NCI-H2081 (cell line): ENCODE measurements at regions not wholly inside any gene's neighbourhood (a gene's known extent, or its start where the extent isn't known, plus 50 kb on each side); places are given as distances from the start of the nearest gene placed in this dataset.
"Not testable (repeated sequence)": the region's sequence is repeated elsewhere in the genome, so short reads cannot be mapped to it uniquely, and the experiment has no call there.

Experiments
- DNase-seq, 2 experiments: peaks; one replicate each; lab custom pipeline; 2025; lab: John Stamatoyannopoulos, UW

- peak in 1 of 2 experiments; percentile 7 for DNase-seq
Measured at GRCh38 chr5:107772418-107773310, 101.9 kb upstream of the EFNA5 start.

GRCh38 chr5:107771926-107772325 is 101.2 kb upstream of the EFNA5 start:
- DNase-seq = no peak

- no peak for DNase-seq
Measured at GRCh38 chr5:107770051-107770450, 99.3 kb upstream of the EFNA5 start.

- DNase-seq = no peak
Measured at GRCh38 chr5:107769519-107769918, 98.8 kb upstream of the EFNA5 start.

- no peak for DNase-seq
Measured at GRCh38 chr5:107766972-107767371, 96.2 kb upstream of the EFNA5 start.

GRCh38 chr5:107766439-107766838 is 95.7 kb upstream of the EFNA5 start:
- no peak for DNase-seq

- no peak for DNase-seq
Measured at GRCh38 chr5:107765805-107766063, 95.0 kb upstream of the EFNA5 start.

- DNase-seq = no peak
Measured at GRCh38 chr5:107764976-107765804, 94.5 kb upstream of the EFNA5 start.

GRCh38 chr5:107764282-107764681 is 93.5 kb upstream of the EFNA5 start:
- no peak for DNase-seq

- no peak for DNase-seq
Measured at GRCh38 chr5:107753427-107753826, 82.7 kb upstream of the EFNA5 start.

GRCh38 chr5:107744418-107745330 is 73.9 kb upstream of the EFNA5 start:
- no peak for DNase-seq

- no peak for DNase-seq
Measured at GRCh38 chr5:107743373-107744000, 72.8 kb upstream of the EFNA5 start.

- DNase-seq = no peak
Measured at GRCh38 chr5:107739661-107740060, 68.9 kb upstream of the EFNA5 start.

GRCh38 chr5:107736638-107737037 is 65.9 kb upstream of the EFNA5 start:
- no peak for DNase-seq

- DNase-seq = not testable (repeated sequence)
Measured at GRCh38 chr5:107736089-107736488, 65.4 kb upstream of the EFNA5 start.

GRCh38 chr5:107735558-107735957 is 64.8 kb upstream of the EFNA5 start:
- no peak for DNase-seq

- peak in 1 of 2 experiments; percentile 1 for DNase-seq
Measured at GRCh38 chr5:107726896-107727295, 56.2 kb upstream of the EFNA5 start.

- DNase-seq = no peak
Measured at GRCh38 chr5:107724642-107725041, 53.9 kb upstream of the EFNA5 start.

GRCh38 chr5:107721241-107721640 is 50.5 kb upstream of the EFNA5 start:
- not testable (repeated sequence) for DNase-seq
